Activated CD8-positive, alpha-beta memory T cell treated with anti-CD3 and anti-CD28 coated beads, Interleukin-2, amount 50 U/mL, for 24 hours (primary cell): ENCODE measurements at regions not wholly inside any gene's neighbourhood (a gene's known extent, or its start where the extent isn't known, plus 50 kb on each side); places are given as distances from the start of the nearest gene placed in this dataset.
"Not testable (repeated sequence)": the region's sequence is repeated elsewhere in the genome, so short reads cannot be mapped to it uniquely, and the experiment has no call there.

Source experiments
- DNase-seq: peaks from one replicate; pipeline ENCODE4 v3.0.0-alpha.2; 2020; ENCODE audit errors: extremely low read depth

DNA sequence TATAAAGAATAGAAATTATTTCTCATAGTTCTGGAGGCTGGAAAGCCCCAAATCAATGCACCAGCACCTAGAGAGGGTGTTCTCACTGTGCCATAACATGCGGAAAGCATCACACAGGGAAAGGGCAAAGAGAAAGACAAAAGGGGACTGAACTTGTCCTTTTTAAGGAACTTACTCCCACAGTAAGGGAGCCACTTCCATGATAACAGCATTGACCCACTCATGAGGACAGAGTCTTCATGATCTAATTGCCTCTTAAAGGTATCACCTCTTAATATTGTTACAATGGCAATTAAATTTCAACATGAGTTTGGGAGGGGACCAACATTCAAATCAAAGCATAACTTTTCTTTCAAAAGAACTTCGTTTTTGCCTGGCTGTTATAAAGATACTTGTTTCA lies 582.2 kb upstream of the ARID1B start:
- no peak for DNase-seq

DNA sequence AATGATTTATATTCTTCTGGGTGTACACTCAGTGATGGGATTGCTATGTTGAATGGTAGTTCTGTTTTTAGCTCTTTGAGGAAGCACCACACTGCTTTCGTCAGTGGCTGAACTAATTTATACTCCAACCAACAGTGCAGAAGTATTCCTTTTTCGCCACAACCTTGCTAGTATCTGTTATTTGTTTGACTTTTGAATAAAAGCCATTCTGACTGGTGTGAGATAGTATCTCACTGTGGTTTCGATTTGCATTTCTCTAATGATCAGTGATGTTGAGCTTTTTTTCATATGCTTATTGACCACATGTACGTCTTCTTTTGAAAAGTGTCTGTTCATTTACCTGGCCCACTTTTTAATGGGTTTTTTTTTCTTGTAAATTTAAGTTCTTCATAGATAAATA lies 583.8 kb upstream of the ARID1B start:
- DNase-seq, result no peak

- DNase-seq, result no peak
These were observed 585.3 kb upstream of the ARID1B start for GRCh38 chr6:156191895-156192294.

DNA sequence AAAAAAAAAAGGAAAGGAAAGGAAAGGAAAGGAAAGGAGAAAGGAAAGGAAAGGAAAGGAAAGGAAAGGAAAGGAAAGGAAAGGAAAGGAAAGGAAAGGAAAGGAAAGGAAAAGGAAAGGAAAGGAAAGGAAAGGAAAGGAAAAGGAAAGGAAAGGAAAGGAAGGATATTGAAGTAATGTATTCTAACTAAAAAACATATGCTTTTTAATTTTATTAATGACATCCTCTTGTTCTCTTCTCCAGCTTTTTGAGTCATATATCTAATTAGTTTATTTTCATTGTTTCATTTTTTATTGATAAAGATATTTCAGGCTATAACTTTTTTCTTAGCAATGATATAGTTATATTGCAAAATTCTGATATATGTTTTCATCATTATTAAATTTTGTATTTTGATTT lies 585.8 kb upstream of the ARID1B start:
- DNase-seq, result not testable (repeated sequence)

- no peak for DNase-seq
These were observed 586.9 kb upstream of the ARID1B start for GRCh38 chr6:156190270-156190669.

GRCh38 chr6:156189714-156190113 lies 587.5 kb upstream of the ARID1B start:
- no peak for DNase-seq

DNA sequence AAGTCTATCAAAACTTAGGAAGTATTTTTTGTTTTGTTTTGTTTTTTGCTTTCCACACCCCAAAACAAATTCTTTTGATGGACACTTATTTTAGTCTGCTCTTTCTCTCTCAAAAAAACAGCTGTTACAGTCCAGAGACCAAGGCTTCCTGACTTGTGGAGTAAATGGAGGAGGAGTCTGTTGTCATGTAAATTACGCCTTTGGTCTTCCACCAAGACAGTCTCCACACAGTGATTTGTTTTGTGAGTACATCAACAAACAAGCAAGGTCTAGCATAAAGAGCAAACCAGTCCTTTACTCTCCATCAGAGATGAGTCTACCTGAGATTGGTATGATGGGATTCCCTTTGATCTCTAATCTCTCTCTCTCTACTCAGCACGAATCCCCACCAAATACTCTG lies 588.0 kb upstream of the ARID1B start:
- no peak for DNase-seq

DNA sequence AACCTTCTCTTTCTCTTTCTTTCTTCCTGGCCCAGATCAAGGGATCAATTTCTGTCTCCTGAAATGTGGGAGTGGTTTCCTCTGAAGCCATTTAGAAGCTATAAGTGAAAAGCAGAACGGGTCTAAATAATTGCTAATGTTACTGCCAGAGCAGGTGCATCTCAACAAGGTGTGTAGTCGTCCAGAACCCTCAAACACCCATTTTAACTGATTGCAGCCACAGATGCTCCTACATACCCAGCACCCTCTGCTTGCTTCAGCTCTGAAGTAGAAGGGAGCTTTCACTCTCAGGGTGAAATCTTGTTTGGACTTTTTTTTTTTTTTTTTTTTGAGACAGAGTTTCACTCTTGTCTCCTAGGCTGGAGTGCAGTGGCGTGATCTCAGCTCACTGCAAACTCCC lies 592.1 kb upstream of the ARID1B start:
- DNase-seq, result no peak

- DNase-seq, result no peak
These were observed 593.5 kb upstream of the ARID1B start for GRCh38 chr6:156183678-156184077.

- DNase-seq, result no peak
These were observed 594.8 kb upstream of the ARID1B start for GRCh38 chr6:156182356-156182755.

GRCh38 chr6:156181506-156181905 lies 595.7 kb upstream of the ARID1B start:
- DNase-seq, result no peak

- no peak for DNase-seq
These were observed 601.2 kb upstream of the ARID1B start for GRCh38 chr6:156175971-156176421.

GRCh38 chr6:156175433-156175832 lies 601.7 kb upstream of the ARID1B start:
- no peak for DNase-seq

DNA sequence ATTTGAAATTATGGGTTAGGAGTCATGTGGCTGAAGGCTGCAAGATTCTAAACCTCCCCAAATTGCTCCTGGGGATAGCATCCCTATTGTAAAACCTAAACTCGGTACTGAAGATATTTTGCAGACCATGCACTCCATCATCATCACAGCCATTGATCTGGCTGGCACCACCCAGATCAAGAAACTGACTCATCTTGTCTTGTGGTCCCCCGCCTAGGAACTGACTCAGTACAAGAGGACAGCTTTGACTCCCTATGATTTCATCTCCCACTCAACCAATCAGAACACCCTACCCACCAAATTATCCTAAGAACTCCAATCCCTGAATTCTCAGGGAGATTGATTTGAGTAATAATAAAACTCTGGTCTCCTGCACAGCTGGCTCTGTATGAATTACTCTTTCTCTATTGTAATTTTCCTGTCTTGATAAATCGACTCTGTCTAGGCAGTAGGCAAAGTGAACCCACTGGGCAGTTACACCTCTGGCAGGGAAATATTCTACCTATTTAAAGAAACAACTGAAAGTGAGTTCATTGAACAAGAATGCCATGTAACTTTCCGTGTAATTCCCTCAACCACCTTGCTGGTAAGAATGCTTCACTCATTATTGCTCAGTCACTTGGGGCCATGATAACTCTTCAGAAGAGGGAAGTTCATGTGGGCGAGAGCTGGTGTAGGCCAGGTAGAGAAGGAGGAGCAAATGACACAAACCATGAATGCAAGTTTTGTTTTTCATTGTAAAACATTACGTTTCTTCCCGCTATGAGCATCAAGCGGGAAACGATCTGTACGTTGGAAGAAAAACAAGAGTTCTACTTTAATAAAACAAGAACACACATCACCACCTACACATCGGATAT lies 602.9 kb upstream of the ARID1B start:
- DNase-seq, result no peak

GRCh38 chr6:156169371-156169770 lies 607.8 kb upstream of the ARID1B start:
- DNase-seq, result no peak

DNA sequence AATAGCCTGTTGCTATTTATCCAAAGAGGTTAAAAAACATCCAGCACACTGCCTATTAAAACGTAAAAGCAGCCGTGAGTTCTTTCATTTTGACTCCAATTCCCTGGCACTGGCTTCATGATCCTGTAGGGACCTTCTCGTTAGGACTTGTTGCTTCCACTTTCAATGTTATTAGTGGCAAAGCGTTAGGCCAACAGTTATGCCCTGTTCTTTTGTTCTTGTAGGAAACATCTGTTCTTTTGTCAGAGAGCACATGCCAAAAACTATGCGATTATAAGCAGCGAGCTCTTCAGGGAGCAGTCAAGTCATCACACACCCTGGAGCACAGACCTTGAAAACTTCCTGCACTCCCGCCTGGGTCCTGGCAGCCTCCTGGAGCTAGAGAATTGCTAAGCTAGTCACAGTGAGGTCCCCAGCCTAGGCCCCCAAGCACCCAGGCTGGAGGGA lies 609.5 kb upstream of the ARID1B start:
- no peak for DNase-seq

DNA sequence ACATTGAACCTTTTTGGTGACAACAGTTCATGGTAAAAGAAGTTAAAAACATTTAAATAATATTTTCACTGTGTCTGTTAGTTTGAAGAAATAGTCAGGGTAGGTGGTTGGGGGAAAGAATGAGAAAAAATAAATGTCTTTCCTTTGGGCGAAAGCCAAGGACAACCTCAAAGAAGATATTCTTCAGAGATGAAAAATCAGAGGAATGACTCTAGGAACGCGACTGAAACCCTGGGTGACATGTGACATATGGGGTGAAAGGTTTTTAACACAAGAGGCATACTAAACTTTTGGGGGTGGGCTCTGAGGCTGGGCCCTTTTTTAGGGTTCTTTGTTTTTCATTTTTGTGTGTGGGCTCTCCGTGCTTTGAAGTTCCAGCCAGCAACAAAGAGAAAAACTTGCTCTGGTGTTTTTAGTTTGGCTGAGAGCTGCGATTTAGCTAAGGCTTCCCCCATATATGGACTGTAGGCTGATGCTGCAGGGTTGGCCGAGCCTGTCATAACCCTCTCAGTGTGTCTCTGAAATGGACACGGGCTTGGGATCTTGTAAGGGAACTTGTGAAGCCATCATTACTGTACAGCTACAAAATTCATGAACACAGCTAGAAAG lies 610.1 kb upstream of the ARID1B start:
- DNase-seq, result no peak

- DNase-seq, result no peak
These were observed 611.1 kb upstream of the ARID1B start for GRCh38 chr6:156166093-156166492.

DNA sequence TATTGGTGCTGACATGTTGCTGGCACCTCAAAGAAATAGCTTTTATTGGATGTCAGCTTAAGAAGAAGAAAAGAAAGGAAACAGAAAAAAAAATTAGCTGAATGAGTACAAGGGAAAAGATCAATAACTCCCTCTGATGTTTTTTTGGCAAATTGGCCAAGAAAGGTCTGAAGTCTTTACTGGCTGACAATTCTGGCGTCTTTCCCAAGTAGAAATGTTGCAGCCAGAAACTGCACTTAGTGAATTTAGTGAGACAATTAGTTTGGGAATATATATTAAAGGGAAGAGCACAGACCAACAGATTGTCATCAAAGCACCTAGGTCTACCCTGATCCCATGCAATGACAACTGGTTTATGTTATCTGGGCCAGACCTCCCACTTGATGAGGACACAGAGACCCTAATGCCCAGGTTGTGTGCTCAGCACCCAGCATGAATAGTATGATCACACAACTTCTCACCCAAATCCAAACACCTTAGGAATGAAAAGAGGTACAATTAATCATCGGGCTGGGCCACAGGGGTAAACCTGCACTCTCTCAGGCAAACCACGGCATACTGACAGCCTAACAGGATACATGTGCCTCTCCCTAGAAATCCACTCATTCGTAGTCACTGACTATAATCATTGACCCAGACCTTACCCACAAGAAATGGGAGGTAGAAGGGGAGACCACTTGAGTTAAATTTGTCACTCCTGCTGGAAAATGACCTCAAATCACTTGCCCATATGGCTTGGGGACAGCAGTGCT lies 612.3 kb upstream of the ARID1B start:
- DNase-seq, result no peak

DNA sequence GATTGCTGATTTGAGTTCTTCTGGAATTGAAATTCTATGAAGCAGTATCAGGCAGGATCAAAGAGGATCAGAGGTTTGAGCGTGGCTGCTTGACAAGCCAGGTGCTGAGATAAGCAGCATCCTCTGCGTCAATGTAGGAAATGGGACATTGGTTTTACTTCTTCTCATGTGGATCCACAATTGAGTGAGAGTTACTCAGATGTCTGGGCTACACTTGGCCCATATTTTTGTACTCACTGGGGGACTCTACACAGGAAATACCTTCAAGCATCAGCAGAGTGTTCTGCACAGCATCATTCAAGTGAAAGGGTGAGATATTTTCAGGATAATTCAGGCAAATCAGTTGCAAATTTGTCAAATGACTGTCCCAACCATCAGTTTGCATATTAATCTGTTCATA lies 613.9 kb upstream of the ARID1B start:
- no peak for DNase-seq

DNA sequence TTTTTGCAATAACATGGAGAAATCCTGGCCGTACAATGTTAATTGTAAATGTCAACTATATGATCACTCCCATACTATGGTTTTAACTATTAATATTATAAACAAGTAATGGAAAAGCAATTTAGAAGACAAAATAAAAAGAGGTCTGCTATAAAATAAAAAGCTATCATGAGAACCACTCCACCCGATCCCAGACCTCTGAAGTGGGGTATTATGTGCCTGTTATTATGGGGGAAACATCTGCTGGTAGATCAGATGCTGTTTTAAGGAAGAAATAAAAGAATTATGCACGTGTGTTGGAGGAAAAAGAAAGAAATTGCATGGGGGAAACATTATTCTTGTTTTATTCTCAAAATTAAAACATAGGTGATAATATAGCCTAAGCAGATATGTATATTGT lies 615.7 kb upstream of the ARID1B start:
- no peak for DNase-seq

DNA sequence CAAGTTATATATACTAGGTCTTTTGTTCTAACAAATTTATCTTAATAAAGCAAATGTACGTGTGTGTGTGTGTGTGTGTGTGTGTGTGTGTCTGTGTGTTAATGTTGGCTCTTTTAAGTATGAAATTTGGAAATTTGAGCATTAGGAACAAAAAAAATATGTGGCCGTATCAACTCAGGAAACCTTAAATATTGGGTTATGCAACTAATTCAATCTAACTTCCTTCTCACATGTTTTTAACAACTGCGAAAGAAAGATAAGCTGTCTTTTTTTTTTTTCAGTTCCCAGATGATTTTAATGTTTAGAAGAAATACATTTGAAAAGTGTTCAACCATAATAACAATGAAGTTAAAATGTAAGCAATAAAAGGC lies 616.4 kb upstream of the ARID1B start:
- DNase-seq, result no peak
